ENCODE measurements at regions not wholly inside any gene's neighbourhood (a gene's known extent, or its start where the extent isn't known, plus 50 kb on each side); places are given as distances from the start of the nearest gene placed in this dataset.
"Not testable (repeated sequence)": the region's sequence is repeated elsewhere in the genome, so short reads cannot be mapped to it uniquely, and the experiment has no call there.

GRCh38 chr5:134471858-134472449 lies 53.5 kb upstream of the JADE2 start:
- not testable (repeated sequence) for DNase-seq

DNA sequence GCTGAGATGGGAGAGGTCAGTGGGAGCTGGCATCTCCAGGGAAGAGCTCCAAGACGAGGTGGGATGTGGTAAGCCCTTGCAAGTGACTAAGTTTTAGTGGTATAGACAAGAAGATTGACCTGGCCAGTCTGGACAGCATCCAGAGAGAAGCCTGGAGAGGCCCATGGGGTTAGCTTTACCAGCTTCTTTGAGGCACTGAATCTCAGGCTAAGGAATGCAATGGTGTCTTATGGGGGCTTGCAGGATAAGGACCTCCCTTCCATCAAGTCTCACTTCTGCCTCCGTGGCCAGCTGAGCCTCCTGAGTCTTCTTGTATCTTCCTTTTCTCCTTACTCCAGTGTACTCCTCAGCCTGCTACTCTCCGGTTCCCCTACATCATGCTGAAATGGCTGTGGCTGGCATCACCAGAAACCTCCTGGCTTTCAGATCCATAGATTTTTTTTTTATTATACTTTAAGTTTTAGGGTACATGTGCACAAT lies 56.5 kb upstream of the JADE2 start:
- no peak for DNase-seq

DNA sequence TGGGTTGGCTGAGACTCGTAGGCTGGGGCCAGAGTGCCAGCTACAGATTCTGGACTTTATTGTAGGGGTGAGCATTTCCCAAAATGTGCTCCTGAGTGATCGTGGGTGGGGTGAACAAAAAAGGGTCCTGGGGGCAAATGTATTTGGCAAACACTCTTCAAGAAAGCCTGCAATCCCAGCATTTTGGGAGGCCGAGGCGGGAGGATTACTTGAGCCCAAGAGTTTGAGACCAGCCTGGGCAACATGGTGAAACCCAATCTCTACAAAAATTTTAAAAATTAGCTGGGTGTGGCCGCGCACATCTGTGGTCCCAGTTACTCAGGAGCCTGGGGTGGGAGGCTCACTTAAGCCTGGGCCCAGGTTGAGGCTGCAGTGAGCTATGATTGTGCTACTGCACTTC lies 55.5 kb upstream of the CDKN2AIPNL start:
- DNase-seq, result no peak

- DNase-seq, result peak; percentile 75
These were observed 54.8 kb upstream of the CDKN2AIPNL start for GRCh38 chr5:134466241-134467069.

- peak; percentile 82 for DNase-seq
These were observed 54.1 kb upstream of the CDKN2AIPNL start for GRCh38 chr5:134465816-134466240.

GRCh38 chr5:134464988-134465815 lies 53.5 kb upstream of the CDKN2AIPNL start:
- DNase-seq, result no peak

- DNase-seq, result no peak
These were observed 52.5 kb upstream of the CDKN2AIPNL start for GRCh38 chr5:134463991-134464760.

GRCh38 chr5:134463176-134463720 lies 51.6 kb upstream of the CDKN2AIPNL start:
- DNase-seq, result no peak

GRCh38 chr5:134462761-134463160 lies 51.1 kb upstream of the CDKN2AIPNL start:
- no peak for DNase-seq

DNA sequence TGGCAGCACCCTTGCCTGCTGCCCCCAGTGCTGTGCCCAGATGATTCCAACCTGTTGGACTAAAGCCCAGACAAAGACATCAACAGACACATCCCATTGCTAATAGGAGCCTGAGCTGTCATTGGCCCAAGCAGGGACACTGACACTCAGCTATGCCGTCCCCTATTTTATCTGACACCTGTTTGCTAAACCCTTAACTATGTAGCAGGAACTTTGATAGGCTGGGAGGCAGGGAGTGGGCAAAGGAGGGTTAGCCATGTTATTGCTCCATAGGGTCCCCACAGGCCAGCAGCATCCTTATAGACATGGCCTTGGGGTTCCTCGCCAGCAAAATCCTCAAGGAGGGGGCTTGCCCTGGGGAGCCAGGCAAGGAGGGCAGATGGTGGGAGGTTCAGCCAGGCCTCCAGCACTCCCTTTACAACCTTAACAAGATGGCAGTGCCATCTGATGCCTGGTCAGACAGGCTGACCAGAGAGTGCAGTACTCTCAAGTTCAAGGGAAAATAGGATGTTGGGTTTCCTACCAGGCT lies 50.4 kb upstream of the CDKN2AIPNL start:
- no peak for DNase-seq

Measured in femur (tissue), 1 donor.